C4-2B (cell line): ENCODE measurements at regions not wholly inside any gene's neighbourhood (a gene's known extent, or its start where the extent isn't known, plus 50 kb on each side); places are given as distances from the start of the nearest gene placed in this dataset.
"Not testable (repeated sequence)": the region's sequence is repeated elsewhere in the genome, so short reads cannot be mapped to it uniquely, and the experiment has no call there.

ENCODE experiments used
- H3K27ac ChIP-seq: fragments of 450-650 bp; 2 replicates; pipeline ENCODE4 v1.5.1; 2017
- CTCF ChIP-seq: fragments of 450-650 bp; conservative IDR thresholded peaks from 2 replicates; pipeline ENCODE4 v1.5.1; 2017; ENCODE audit warnings: mild to moderate bottlenecking
- ZFX ChIP-seq: fragments of 450-650 bp; IDR thresholded peaks from 2 replicates; pipeline ENCODE4 v1.6.1; 2017

GRCh38 chr5:3099954-3100353 lies 348.5 kb upstream of the IRX2 start:
- TF ChIP-seq ZFX (no peak), CTCF (no peak)
- no peak overlapping the region for H3K27ac ChIP-seq

- TF ChIP-seq CTCF (no peak), ZFX (no peak)
- no peak overlapping the region for H3K27ac ChIP-seq
These were observed 348.0 kb upstream of the IRX2 start for GRCh38 chr5:3099526-3099925.

- H3K27ac ChIP-seq: no peak overlapping the region
- TF ChIP-seq ZFX (no peak), CTCF (no peak)
These were observed 347.3 kb upstream of the IRX2 start for GRCh38 chr5:3098821-3099220.

- no peak for TF ChIP-seq CTCF
- no peak for TF ChIP-seq ZFX
- no peak overlapping the region for H3K27ac ChIP-seq
These were observed 341.2 kb upstream of the IRX2 start for GRCh38 chr5:3092664-3093063.

GRCh38 chr5:3092211-3092610 lies 340.7 kb upstream of the IRX2 start:
- TF ChIP-seq ZFX (no peak), CTCF (no peak)
- no peak overlapping the region for H3K27ac ChIP-seq

GRCh38 chr5:3091040-3091774 lies 339.7 kb upstream of the IRX2 start:
- TF ChIP-seq ZFX: no peak
- no peak for TF ChIP-seq CTCF
- no peak overlapping the region for H3K27ac ChIP-seq

- not testable (repeated sequence) for H3K27ac ChIP-seq
These were observed 338.8 kb upstream of the IRX2 start for GRCh38 chr5:3090305-3090704.

GRCh38 chr5:3080366-3080765 lies 328.9 kb upstream of the IRX2 start:
- no peak overlapping the region for H3K27ac ChIP-seq
- no peak for TF ChIP-seq CTCF
- no peak for TF ChIP-seq ZFX
